Erythroblast (primary cell): ENCODE measurements at regions not wholly inside any gene's neighbourhood (a gene's known extent, or its start where the extent isn't known, plus 50 kb on each side); places are given as distances from the start of the nearest gene placed in this dataset.

ENCODE experiments used
- GATA1 ChIP-seq: IDR thresholded peaks from 2 replicates; pipeline ENCODE4 v1.6.1; 2011; ENCODE audit warnings: low read depth, mild to moderate bottlenecking, control low read depth, low read length, moderate library complexity
- POLR2A ChIP-seq: IDR thresholded peaks from 2 replicates; pipeline ENCODE4 v1.6.1; 2011; ENCODE audit warnings: mild to moderate bottlenecking, low read length

DNA sequence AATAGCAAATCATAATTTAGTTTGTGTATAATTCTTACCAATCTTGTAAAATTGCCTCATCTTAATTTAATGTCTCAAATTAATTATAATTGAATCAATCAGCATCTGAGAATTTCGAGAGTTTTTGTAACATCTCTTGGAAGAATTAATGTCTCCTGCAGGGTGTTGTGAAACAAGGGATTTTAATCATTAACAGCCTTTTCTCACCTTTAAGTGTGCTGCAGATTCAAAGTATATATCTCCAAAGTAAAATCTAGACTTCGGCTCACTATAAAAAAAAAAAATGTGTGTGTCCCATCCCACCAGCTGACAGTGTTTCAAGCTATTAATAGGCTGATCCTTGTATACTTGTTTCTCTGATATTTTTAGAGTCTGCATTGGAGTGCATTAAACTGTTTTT lies 603.1 kb downstream of the ETNK1 start:
- no peak for TF ChIP-seq POLR2A
- TF ChIP-seq GATA1, result no peak
